HEK293 (cell line): ENCODE measurements at regions not wholly inside any gene's neighbourhood (a gene's known extent, or its start where the extent isn't known, plus 50 kb on each side); places are given as distances from the start of the nearest gene placed in this dataset.

Experiments used
- CTCF ChIA-PET: fragments of 350-600 bp; formaldehyde crosslinking; extraction: SDS; loops from one replicate; lab custom pipeline; 2021; ENCODE audit warnings: antibody characterized with exemption; lab: Yijun Ruan, JAX
- POLR2A ChIA-PET: fragments of 300-600 bp; formaldehyde crosslinking; extraction: SDS; loops from one replicate; lab custom pipeline; 2020; ENCODE audit warnings: antibody characterized with exemption, inconsistent platforms; lab: Yijun Ruan, JAX
- H3K27ac ChIP-seq: fragments of 200-500 bp; sonication (Bioruptor generic); 2 replicates; pipeline ENCODE4 v1.5.1; 2014; ENCODE audit warnings: low read depth, low read length, control low read depth, inconsistent platforms; ENCODE audit errors: extremely low read depth
- H3K36me3 ChIP-seq, 2 experiments: fragments of 200-500 bp in 1 of 2; sonication (Bioruptor generic) in 1 of 2; 1 replicate in 1 of 2; 2 replicates in 1 of 2; pipeline ENCODE4 v1.5.1; 2014 to 2017; ENCODE audit warnings: inconsistent platforms in 2 of 2, low read length in 2 of 2; ENCODE audit not compliant: control insufficient read depth in 2 of 2, insufficient read depth in 1 of 2
- H3K4me1 ChIP-seq: fragments of 200-500 bp; sonication (Bioruptor generic); 2 replicates; pipeline ENCODE4 v1.5.1; 2014; ENCODE audit warnings: mild to moderate bottlenecking, low read length, inconsistent platforms; ENCODE audit not compliant: control insufficient read depth, insufficient read depth
- H3K4me3 ChIP-seq: 2 replicates; pipeline ENCODE4 v1.5.1; 2011; ENCODE audit warnings: low read depth, mild to moderate bottlenecking, control low read depth, low read length, moderate library complexity
- H3K9me3 ChIP-seq: fragments of 200-500 bp; sonication (Bioruptor generic); 2 replicates; pipeline ENCODE4 v1.5.1; 2014; ENCODE audit warnings: low read depth, low read length, inconsistent platforms; ENCODE audit not compliant: control insufficient read depth, insufficient read depth
- GLIS1 ChIP-seq: fragments of 450-650 bp; formaldehyde crosslinking; IDR thresholded peaks from 2 replicates; pipeline ENCODE4 v1.5.1; 2016; ENCODE audit warnings: missing biosample characterization, missing genetic modification characterization
- KLF7 ChIP-seq: fragments of 450-650 bp; formaldehyde crosslinking; IDR thresholded peaks from 2 replicates; pipeline ENCODE4 v1.5.1; 2016; ENCODE audit warnings: missing biosample characterization, missing genetic modification characterization, borderline replicate concordance
- PBX3 ChIP-seq: sonication (generic); formaldehyde crosslinking; IDR thresholded peaks from 2 replicates; pipeline ENCODE4 v1.8.1; 2022; ENCODE audit warnings: mild to moderate bottlenecking, moderate library complexity, missing genetic modification reagents
- PRDM10 ChIP-seq: fragments of 450-650 bp; formaldehyde crosslinking; IDR thresholded peaks from 2 replicates; pipeline ENCODE4 v1.5.1; 2016; ENCODE audit warnings: missing biosample characterization, missing genetic modification characterization
- TCF7L2 ChIP-seq: IDR thresholded peaks from 2 replicates; pipeline ENCODE4 v1.6.1; 2011; ENCODE audit warnings: low read depth, mild to moderate bottlenecking, inconsistent platforms, low read length, moderate library complexity, borderline replicate concordance
- TRIM28 ChIP-seq: IDR thresholded peaks from 2 replicates; pipeline ENCODE4 v1.6.1; 2011; ENCODE audit warnings: low read length, control low read depth, borderline replicate concordance
- ZBTB7A ChIP-seq: fragments of 450-650 bp; formaldehyde crosslinking; IDR thresholded peaks from 2 replicates; pipeline ENCODE4 v1.5.1; 2016; ENCODE audit warnings: low read depth, missing biosample characterization, missing genetic modification characterization
- ZBTB8A ChIP-seq: fragments of 450-650 bp; formaldehyde crosslinking; IDR thresholded peaks from 2 replicates; pipeline ENCODE4 v1.5.1; 2016; ENCODE audit warnings: missing biosample characterization, missing genetic modification characterization
- ZNF10 ChIP-seq: fragments of 450-650 bp; formaldehyde crosslinking; IDR thresholded peaks from 2 replicates; pipeline ENCODE4 v1.5.1; 2017; ENCODE audit warnings: missing biosample characterization, missing genetic modification characterization
- ZNF184 ChIP-seq: fragments of 450-650 bp; IDR thresholded peaks from 2 replicates; pipeline ENCODE4 v1.5.1; 2018; ENCODE audit warnings: missing biosample characterization, mild to moderate bottlenecking, missing genetic modification characterization
- ZNF335 ChIP-seq: fragments of 450-650 bp; formaldehyde crosslinking; conservative IDR thresholded peaks from 2 replicates; pipeline ENCODE4 v1.5.1; 2016; ENCODE audit warnings: missing biosample characterization, missing genetic modification characterization
- ZNF404 ChIP-seq: fragments of 450-650 bp; formaldehyde crosslinking; IDR thresholded peaks from 2 replicates; pipeline ENCODE4 v1.5.1; 2017; ENCODE audit warnings: missing biosample characterization, missing genetic modification characterization
- ZNF423 ChIP-seq: fragments of 450-650 bp; formaldehyde crosslinking; IDR thresholded peaks from 2 replicates; pipeline ENCODE4 v1.5.1; 2016; ENCODE audit warnings: missing biosample characterization, missing genetic modification characterization
- ZNF518A ChIP-seq: fragments of 450-650 bp; formaldehyde crosslinking; conservative IDR thresholded peaks from 2 replicates; pipeline ENCODE4 v1.5.1; 2016; ENCODE audit warnings: low read depth, missing biosample characterization, missing genetic modification characterization
- ZNF571 ChIP-seq: fragments of 450-650 bp; formaldehyde crosslinking; IDR thresholded peaks from 2 replicates; pipeline ENCODE4 v1.5.0; 2017; ENCODE audit warnings: missing biosample characterization, missing genetic modification characterization
- ZNF580 ChIP-seq: fragments of 450-650 bp; formaldehyde crosslinking; IDR thresholded peaks from 2 replicates; pipeline ENCODE4 v1.5.1; 2016; ENCODE audit warnings: missing biosample characterization, missing genetic modification characterization
- ZNF585B ChIP-seq: fragments of 450-650 bp; formaldehyde crosslinking; IDR thresholded peaks from 2 replicates; pipeline ENCODE4 v1.5.1; 2016; ENCODE audit warnings: missing biosample characterization, missing genetic modification characterization
- ZNF639 ChIP-seq: fragments of 450-650 bp; formaldehyde crosslinking; IDR thresholded peaks from 2 replicates; pipeline ENCODE4 v1.5.1; 2016; ENCODE audit warnings: missing biosample characterization, missing genetic modification characterization
- ZNF654 ChIP-seq: fragments of 450-650 bp; formaldehyde crosslinking; IDR thresholded peaks from 2 replicates; pipeline ENCODE4 v1.5.1; 2016; ENCODE audit warnings: low read depth, missing biosample characterization, missing genetic modification characterization
- ZNF658 ChIP-seq: fragments of 450-650 bp; formaldehyde crosslinking; IDR thresholded peaks from 2 replicates; pipeline ENCODE4; 2016; ENCODE audit warnings: missing biosample characterization, missing genetic modification characterization
- ZNF791 ChIP-seq: fragments of 450-650 bp; formaldehyde crosslinking; IDR thresholded peaks from 2 replicates; pipeline ENCODE4 v1.5.1; 2016; ENCODE audit warnings: missing biosample characterization, missing genetic modification characterization

GRCh38 chr4:27304751-27305150 is 444.1 kb downstream of the STIM2 start:
- ChIA-PET CTCF (interaction anchor here (0.7 kb wide), 1 partner anchor 10 kb away, joined by 3 read pairs; no protein-coding TSS in a partner anchor), POLR2A (no interaction called here)
- no peaks in the 10 kb centered on the region for H3K9me3 ChIP-seq
- no peaks in the 10 kb centered on the region for H3K4me1 ChIP-seq
- no peak for TF ChIP-seq ZBTB8A (tag by site-specific recombination)
- no peak for TF ChIP-seq ZNF10 (tag by site-specific recombination)
- H3K36me3 ChIP-seq, result no peaks in the 10 kb centered on the region
- H3K27ac ChIP-seq, result no peak overlapping the region
- no peak overlapping the region for H3K4me3 ChIP-seq

- no peak overlapping the region for H3K4me3 ChIP-seq
- H3K9me3 ChIP-seq, result no peaks in the 10 kb centered on the region
- no peak for TF ChIP-seq ZNF791 (tag by site-specific recombination)
- no peak for TF ChIP-seq PRDM10 (tag by site-specific recombination)
- TF ChIP-seq PBX3 (CRISPR knock-in tag), result no peak
- no peak for TF ChIP-seq ZNF654 (tag by site-specific recombination)
- no peak for TF ChIP-seq ZNF639 (tag by site-specific recombination)
- TF ChIP-seq ZNF571 (tag by site-specific recombination), result no peak
- no peak for TF ChIP-seq GLIS1
- no peak for TF ChIP-seq ZNF423
- TF ChIP-seq ZNF335 (tag by site-specific recombination), result no peak
- no peak for TF ChIP-seq KLF7 (tag by site-specific recombination)
- no peak for TF ChIP-seq TRIM28
- CTCF ChIA-PET, result interaction anchor here (0.7 kb wide), 1 partner anchor 9 kb away, joined by 3 read pairs; no protein-coding TSS in a partner anchor
- no peaks in the 10 kb centered on the region for H3K4me1 ChIP-seq
- H3K36me3 ChIP-seq, result no peaks in the 10 kb centered on the region
- POLR2A ChIA-PET, result no interaction called here
- no peak overlapping the region for H3K27ac ChIP-seq
Observed at GRCh38 chr4:27305246-27305645, 444.6 kb downstream of the STIM2 start.

- H3K4me3 ChIP-seq, result no peak overlapping the region
- no peaks in the 10 kb centered on the region for H3K36me3 ChIP-seq
- no peaks in the 10 kb centered on the region for H3K9me3 ChIP-seq
- no peak for TF ChIP-seq ZBTB7A
- TF ChIP-seq TCF7L2, result no peak
- no peak for TF ChIP-seq ZNF580
- TF ChIP-seq ZNF404 (tag by site-specific recombination), result no peak
- TF ChIP-seq ZNF658 (tag by site-specific recombination), result no peak
- TF ChIP-seq ZNF184 (tag by site-specific recombination), result no peak
- TF ChIP-seq ZNF585B (tag by site-specific recombination), result no peak
- no peak for TF ChIP-seq ZNF518A (tag by site-specific recombination)
- H3K27ac ChIP-seq, result no peak overlapping the region
- ChIA-PET CTCF (interaction anchor here (0.6 kb wide), 1 partner anchor 1623 kb away, joined by 3 read pairs; no protein-coding TSS in a partner anchor), POLR2A (no interaction called here)
- H3K4me1 ChIP-seq, result no peaks in the 10 kb centered on the region
Observed at GRCh38 chr4:27308379-27308778, 447.7 kb downstream of the STIM2 start.
